Suppressor macrophage treated with lipopolysaccharide for 1 hour (primary cell): ENCODE measurements at regions not wholly inside any gene's neighbourhood (a gene's known extent, or its start where the extent isn't known, plus 50 kb on each side); places are given as distances from the start of the nearest gene placed in this dataset.

Experiments
- DNase-seq, 3 donors: peaks; one replicate each; pipeline ENCODE4 v3.0.0-alpha.2; 2020 to 2022

- peak in 1 of 3 donors; percentile 20 for DNase-seq
Measured at GRCh38 chr7:38002689-38003088, 82.2 kb downstream of the EPDR1 start.

DNA sequence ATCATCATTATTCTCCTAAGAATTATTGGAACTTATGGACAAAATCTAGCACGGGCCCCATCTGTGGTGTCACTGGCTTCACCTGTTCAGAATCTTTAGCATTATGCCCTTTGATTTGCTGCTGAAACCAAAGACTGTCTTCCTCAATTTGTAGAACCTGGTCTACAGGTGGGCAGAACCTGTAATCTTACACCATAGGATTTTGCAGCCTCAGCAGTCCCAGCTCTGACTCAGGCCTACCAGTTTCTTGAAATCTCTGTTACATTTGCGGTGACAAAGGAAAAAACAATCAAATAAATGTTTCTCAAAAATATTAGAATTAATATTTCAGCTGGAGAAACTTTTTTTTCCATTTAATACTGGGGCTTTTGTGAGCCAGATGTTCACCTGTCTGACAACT is 86.1 kb downstream of the EPDR1 start:
- DNase-seq, result no peak

DNA sequence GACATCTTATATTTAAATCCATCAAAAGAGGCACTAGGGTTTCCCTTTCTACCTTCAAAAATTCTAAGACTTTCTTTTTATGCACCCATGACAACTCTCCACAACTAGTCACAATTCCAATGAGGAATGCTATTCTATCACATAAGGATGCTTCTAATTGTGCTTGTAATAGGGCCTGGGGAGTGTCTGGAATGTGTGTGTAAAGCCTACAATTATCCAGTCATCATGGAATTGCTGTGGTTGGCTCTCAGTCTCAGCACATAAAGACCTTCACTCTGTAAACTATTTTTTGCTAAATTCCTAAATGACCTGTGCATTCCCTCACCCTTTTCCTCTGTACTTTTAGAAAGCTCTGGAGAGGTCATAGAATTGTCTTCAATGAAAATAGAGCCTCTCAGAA is 86.7 kb downstream of the EPDR1 start:
- no peak for DNase-seq

DNA sequence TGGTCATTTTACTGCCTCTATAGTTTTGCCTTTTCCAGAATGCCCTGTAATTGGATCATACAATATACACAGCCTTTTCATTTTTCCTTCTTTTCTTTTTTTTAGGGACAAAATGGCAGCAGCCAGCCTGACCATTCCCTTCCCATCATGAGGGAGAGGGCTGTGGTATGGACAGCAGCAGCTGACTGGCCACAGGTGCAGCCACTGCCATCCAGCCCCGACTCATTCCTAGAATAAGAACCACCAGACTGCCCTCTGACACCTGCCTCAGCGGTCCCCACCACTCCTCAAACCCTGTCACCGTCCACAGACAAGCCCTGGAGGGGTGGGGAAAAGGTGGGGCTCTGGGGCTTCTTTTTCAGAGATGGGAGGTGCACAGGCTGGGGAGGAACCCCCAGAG is 92.8 kb downstream of the EPDR1 start:
- no peak for DNase-seq

DNA sequence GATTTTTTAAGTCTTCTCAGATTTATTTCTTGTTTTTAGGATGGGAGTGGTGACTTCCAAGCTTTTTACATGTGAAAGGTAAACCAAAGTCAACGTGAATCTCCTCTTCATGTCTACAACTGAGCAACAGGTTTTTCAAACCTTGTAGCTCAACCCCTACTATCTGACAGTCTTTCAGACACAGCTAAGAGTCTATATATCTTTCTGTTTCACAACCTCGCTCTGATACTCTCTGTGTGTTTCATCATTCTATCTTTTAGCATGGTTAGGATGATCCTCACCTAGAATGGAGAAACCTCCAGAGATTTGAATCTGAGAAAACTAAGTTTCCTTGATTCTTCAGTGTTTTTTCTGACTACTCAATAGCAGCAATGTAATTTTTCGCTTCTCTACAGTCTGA is 96.1 kb downstream of the EPDR1 start:
- no peak for DNase-seq

GRCh38 chr7:38017320-38017719 is 96.9 kb downstream of the EPDR1 start:
- DNase-seq, result no peak

- DNase-seq, result peak in 2 of 3 donors; percentile 26 to 30
Measured at GRCh38 chr7:38020121-38020785, 99.8 kb downstream of the EPDR1 start.

- no peak for DNase-seq
Measured at GRCh38 chr7:38021892-38022291, 101.5 kb downstream of the EPDR1 start.

DNA sequence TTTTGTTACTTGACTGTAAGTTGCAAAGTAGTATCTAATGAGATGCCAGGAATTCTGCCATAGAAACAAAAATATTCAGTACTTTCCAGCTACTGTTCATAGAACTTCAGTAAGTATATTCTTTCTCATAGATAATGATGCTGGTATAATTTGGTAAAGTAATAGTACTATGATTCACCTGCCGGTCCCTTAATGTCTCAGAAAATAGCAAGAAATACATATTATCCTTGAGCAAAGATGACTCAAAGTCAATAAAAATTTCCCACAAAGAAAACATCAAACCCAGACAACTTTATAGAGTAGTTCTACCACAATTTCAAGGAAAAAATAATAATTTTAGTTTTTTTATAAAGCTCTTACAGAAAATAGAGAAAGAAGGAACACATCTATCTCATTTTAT is 105.4 kb downstream of the EPDR1 start:
- DNase-seq, result no peak

- DNase-seq, result no peak
Measured at GRCh38 chr7:38027884-38028455, 107.5 kb downstream of the EPDR1 start.

DNA sequence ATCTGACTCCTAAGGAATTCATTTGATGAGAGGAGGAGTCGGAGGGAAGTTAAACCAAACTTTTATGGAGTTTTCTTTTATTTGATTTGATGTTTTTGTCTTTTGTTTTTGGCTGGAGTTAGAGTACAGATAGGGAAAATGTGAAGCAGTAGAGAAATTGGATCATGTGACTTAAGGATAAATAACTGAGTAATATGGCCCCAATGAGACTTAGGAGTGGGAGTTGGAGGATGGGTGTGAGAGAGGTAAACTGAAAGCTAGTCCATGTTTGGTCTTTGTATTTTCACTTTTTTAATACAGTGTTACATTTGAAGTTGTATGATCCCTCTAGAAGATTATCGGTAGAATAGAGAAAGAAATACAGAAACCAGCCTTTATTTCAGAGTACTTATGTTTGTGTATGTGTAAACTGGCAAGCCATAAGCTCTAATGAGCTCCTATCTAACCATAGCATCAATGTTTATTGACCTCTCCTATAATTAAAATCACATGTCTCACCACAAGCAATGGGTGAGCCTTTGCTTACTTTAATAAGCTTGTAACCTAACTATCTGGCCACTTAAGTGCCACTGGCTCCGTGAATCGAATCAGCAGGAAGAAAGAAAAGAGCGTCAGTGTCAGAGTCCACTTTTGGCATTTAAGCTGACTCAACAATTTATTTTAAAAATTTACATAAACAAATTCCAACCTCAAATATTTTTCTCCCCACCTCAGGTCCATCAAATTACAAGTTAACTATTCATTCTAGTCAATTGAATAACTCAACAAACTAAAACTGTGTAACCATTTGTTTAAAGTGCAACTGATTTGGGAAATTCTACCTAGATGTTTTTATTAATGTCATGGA is 113.8 kb downstream of the EPDR1 start:
- DNase-seq, result no peak

DNA sequence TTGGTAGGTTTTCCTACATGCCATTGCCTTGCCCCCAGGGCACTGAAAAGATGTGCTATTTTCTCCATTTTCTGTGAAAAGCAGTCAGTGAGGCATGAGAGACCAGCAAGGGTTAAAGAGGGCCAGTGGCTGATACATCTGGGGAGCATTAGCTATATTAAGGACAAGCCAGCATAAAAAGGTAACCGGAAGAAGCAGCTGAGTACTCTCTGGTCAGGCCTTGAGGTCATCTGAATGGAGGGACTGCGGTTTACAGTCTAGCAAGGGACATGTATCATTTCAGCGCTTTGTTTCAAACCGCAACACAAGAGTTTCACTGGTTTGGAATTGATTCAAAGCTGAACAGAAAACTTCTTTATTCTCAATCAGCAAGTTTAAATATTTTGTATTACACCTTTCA is 120.4 kb downstream of the EPDR1 start:
- DNase-seq, result no peak

GRCh38 chr7:38049679-38050078 is 128.4 kb upstream of the STARD3NL start:
- DNase-seq, result no peak

- no peak for DNase-seq
Measured at GRCh38 chr7:38051311-38051710, 126.7 kb upstream of the STARD3NL start.

- no peak for DNase-seq
Measured at GRCh38 chr7:38051786-38052185, 126.3 kb upstream of the STARD3NL start.

DNA sequence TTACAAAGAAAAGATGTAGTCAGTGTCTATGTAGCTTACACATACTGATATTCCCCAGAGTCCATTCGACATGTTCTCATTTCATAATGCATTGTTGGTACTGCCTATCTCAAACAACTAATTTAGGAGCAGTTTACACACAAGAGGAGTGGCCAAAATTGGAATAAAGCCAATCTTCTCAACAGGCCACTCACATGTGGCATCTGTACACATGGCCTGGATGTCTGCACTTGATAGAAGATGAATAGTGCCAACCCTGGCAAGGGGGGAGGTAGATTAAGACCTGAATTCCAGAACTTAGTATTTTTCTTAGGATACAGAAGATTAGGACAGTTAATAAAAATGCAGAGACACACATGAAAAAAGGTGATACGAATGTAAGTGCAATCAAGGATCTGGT is 125.3 kb upstream of the STARD3NL start:
- DNase-seq, result no peak

- no peak for DNase-seq
Measured at GRCh38 chr7:38054199-38054598, 123.8 kb upstream of the STARD3NL start.

DNA sequence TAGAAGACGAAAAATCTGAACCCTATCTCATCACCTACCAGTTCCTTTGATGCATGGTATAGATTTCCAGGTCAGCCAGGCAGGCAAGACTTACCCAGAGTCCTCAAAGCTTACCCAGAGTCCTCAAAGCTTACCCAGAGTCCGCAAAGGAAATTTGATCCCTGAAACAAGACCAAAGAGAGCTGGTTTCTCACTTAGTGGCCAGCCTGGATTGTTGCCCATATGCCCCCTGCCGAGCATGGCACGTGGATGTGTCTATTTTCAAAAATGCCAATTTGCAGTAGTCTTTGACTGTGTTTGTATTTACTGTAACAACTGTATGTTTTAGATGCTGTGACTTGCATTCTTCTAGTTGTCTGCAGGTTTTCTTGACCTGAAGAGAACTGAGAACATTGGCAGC is 120.2 kb upstream of the STARD3NL start:
- DNase-seq, result no peak

GRCh38 chr7:38060116-38060515 is 117.9 kb upstream of the STARD3NL start:
- DNase-seq, result no peak

DNA sequence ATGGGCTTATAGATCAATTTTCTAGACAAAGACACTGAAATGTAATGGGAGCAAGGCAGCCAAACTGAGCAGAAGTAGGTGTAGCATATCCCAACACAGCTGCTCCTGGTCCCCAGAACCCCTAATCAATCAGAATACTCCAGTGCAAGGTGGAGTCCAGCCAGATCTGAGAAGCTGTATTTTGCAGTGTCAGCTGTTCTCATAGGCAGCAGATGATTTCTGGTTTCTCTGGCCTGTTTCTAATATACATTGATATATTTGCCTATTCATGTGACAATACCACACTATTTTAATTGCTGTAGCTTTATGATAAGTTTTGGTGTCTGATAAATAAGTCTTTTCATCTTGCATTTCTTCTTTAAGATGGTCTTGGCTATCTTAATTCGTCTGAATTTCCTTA is 117.4 kb upstream of the STARD3NL start:
- no peak for DNase-seq

GRCh38 chr7:38066391-38066790 is 111.7 kb upstream of the STARD3NL start:
- DNase-seq, result peak in 1 of 3 donors; percentile 10

- DNase-seq, result peak; percentile 13 to 49 (median 19)
Measured at GRCh38 chr7:38068461-38068860, 109.6 kb upstream of the STARD3NL start.

GRCh38 chr7:38069052-38069451 is 109.0 kb upstream of the STARD3NL start:
- DNase-seq, result no peak

DNA sequence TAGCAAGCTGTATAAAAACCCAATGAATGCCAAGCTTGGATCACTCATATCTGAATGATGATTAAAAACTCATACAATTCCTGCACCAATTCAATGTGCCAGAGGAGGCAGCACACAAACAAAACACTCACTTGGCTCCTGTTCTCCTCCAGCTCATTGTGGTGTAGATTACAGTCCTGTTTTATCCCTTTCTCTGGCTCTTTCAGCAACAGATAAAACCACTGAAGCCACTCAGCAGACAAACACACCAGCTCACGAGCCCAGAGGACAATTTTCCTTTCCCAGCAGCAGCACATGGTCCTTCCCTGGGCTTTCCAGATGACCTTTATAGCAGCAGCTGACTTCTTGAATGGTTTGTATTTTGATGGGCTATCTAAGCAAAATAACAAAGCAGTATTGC is 107.3 kb upstream of the STARD3NL start:
- peak in 2 of 3 donors; percentile 30 to 32 for DNase-seq
